Activated CD4-positive, alpha-beta T cell treated with anti-CD3 and anti-CD28 coated beads, Interleukin-2, amount 10 ng/mL, durations not matched to agents 7 days and 5 days (primary cell): ENCODE measurements at regions not wholly inside any gene's neighbourhood (a gene's known extent, or its start where the extent isn't known, plus 50 kb on each side); places are given as distances from the start of the nearest gene placed in this dataset.

Experiments
- CTCF ChIA-PET: fragments of 350-600 bp; sonication (Branson Sonifier 250); formaldehyde crosslinking; loops from one replicate; lab custom pipeline; 2021; ENCODE audit warnings: antibody characterized with exemption; lab: Charles Lee
- POLR2A ChIA-PET: fragments of 350-600 bp; sonication (Branson Sonifier 250); formaldehyde crosslinking; loops from one replicate; lab custom pipeline; 2021; ENCODE audit warnings: antibody characterized with exemption; lab: Charles Lee
- DNase-seq: peaks from one replicate; pipeline ENCODE4 v3.0.0-alpha.2; 2020
- H3K27ac Mint-ChIP-seq: one replicate; pipeline ENCODE4 v1.8.0; 2021; ENCODE audit warnings: mild to moderate bottlenecking, moderate library complexity, mixed read lengths
- H3K27me3 Mint-ChIP-seq: one replicate; pipeline ENCODE4 v1.8.0; 2021; ENCODE audit warnings: mixed read lengths
- H3K36me3 Mint-ChIP-seq: one replicate; pipeline ENCODE4 v1.8.0; 2021; ENCODE audit warnings: low read depth, mixed read lengths
- H3K4me1 Mint-ChIP-seq: one replicate; pipeline ENCODE4 v1.8.0; 2021; ENCODE audit warnings: mixed read lengths
- H3K4me3 Mint-ChIP-seq: one replicate; pipeline ENCODE4 v1.8.0; 2021; ENCODE audit warnings: mild to moderate bottlenecking, moderate library complexity, mixed read lengths
- H3K9me3 Mint-ChIP-seq: one replicate; pipeline ENCODE4 v1.8.0; 2021; ENCODE audit warnings: mixed read lengths

- Mint-ChIP-seq H3K9me3 (no peaks in the 10 kb centered on the region), H3K4me3 (no peak overlapping the region), H3K27ac (no peak overlapping the region), H3K27me3 (peaks cover under 1% of the 10 kb centered on the region), H3K4me1 (no peaks in the 10 kb centered on the region), H3K36me3 (no peaks in the 10 kb centered on the region)
- ChIA-PET POLR2A (no interaction called here), CTCF (no interaction called here)
- no peak for DNase-seq
These were observed 111.8 kb downstream of the ASB7 start for GRCh38 chr15:100714034-100714748.

GRCh38 chr15:100714749-100715342 is 112.5 kb downstream of the ASB7 start:
- Mint-ChIP-seq H3K4me3 (no peak overlapping the region), H3K9me3 (no peaks in the 10 kb centered on the region), H3K4me1 (no peaks in the 10 kb centered on the region), H3K27me3 (no peaks in the 10 kb centered on the region), H3K27ac (no peak overlapping the region), H3K36me3 (no peaks in the 10 kb centered on the region)
- no peak for DNase-seq
- ChIA-PET POLR2A (no interaction called here), CTCF (no interaction called here)

- no peak for DNase-seq
- H3K27me3 Mint-ChIP-seq: no peaks in the 10 kb centered on the region
- no peak overlapping the region for H3K27ac Mint-ChIP-seq
- H3K4me3 Mint-ChIP-seq: no peak overlapping the region
- no peaks in the 10 kb centered on the region for H3K9me3 Mint-ChIP-seq
- no peaks in the 10 kb centered on the region for H3K4me1 Mint-ChIP-seq
- CTCF ChIA-PET: no interaction called here
- H3K36me3 Mint-ChIP-seq: no peaks in the 10 kb centered on the region
- POLR2A ChIA-PET: no interaction called here
These were observed 113.4 kb downstream of the ASB7 start for GRCh38 chr15:100715571-100716455.

GRCh38 chr15:100716456-100717085 is 114.2 kb downstream of the ASB7 start:
- H3K9me3 Mint-ChIP-seq: no peaks in the 10 kb centered on the region
- no peaks in the 10 kb centered on the region for H3K27me3 Mint-ChIP-seq
- no peak overlapping the region for H3K4me3 Mint-ChIP-seq
- POLR2A ChIA-PET: no interaction called here
- no peaks in the 10 kb centered on the region for H3K36me3 Mint-ChIP-seq
- H3K4me1 Mint-ChIP-seq: no peaks in the 10 kb centered on the region
- DNase-seq: no peak
- CTCF ChIA-PET: no interaction called here
- no peak overlapping the region for H3K27ac Mint-ChIP-seq

- Mint-ChIP-seq H3K4me3 (no peak overlapping the region), H3K9me3 (no peaks in the 10 kb centered on the region), H3K27ac (no peak overlapping the region), H3K36me3 (no peaks in the 10 kb centered on the region), H3K27me3 (no peaks in the 10 kb centered on the region), H3K4me1 (no peaks in the 10 kb centered on the region)
- DNase-seq: no peak
- ChIA-PET CTCF (interaction anchor here (0.5 to 0.6 kb wide), 2 partner anchors 13 to 433 kb away, joined by 3 to 5 read pairs; no protein-coding TSS in a partner anchor), POLR2A (no interaction called here)
These were observed 115.2 kb downstream of the ASB7 start for GRCh38 chr15:100717596-100717995.

- Mint-ChIP-seq H3K9me3 (no peaks in the 10 kb centered on the region), H3K27me3 (no peaks in the 10 kb centered on the region), H3K4me3 (no peak overlapping the region), H3K27ac (no peak overlapping the region), H3K4me1 (no peaks in the 10 kb centered on the region), H3K36me3 (no peaks in the 10 kb centered on the region)
- DNase-seq: no peak
- POLR2A ChIA-PET: no interaction called here
- CTCF ChIA-PET: interaction anchor here (0.5 to 0.6 kb wide), 2 partner anchors 13 to 432 kb away, joined by 3 to 5 read pairs; no protein-coding TSS in a partner anchor
These were observed 115.9 kb downstream of the ASB7 start for GRCh38 chr15:100718075-100718980.

- H3K27ac Mint-ChIP-seq: no peak overlapping the region
These were observed 118.1 kb downstream of the ASB7 start for GRCh38 chr15:100720406-100720967.

GRCh38 chr15:100721758-100722550 is 119.6 kb downstream of the ASB7 start:
- ChIA-PET POLR2A (no interaction called here), CTCF (no interaction called here)
- Mint-ChIP-seq H3K4me3 (no peak overlapping the region), H3K27ac (no peak overlapping the region), H3K4me1 (no peaks in the 10 kb centered on the region), H3K27me3 (no peaks in the 10 kb centered on the region), H3K9me3 (no peaks in the 10 kb centered on the region), H3K36me3 (no peaks in the 10 kb centered on the region)
- DNase-seq: no peak

More at GRCh38 chr15:100720406-100720967, 118.1 kb downstream of the ASB7 start:
- Mint-ChIP-seq H3K4me3 (no peak overlapping the region), H3K36me3 (no peaks in the 10 kb centered on the region), H3K4me1 (no peaks in the 10 kb centered on the region), H3K9me3 (no peaks in the 10 kb centered on the region), H3K27me3 (no peaks in the 10 kb centered on the region)
- DNase-seq: no peak
- ChIA-PET POLR2A (no interaction called here), CTCF (interaction anchor here (0.6 kb wide), 1 partner anchor 312 kb away, joined by 3 read pairs; no protein-coding TSS in a partner anchor)

GRCh38 chr15:100722551-100723314 is 120.3 kb downstream of the ASB7 start:
- no peak overlapping the region for H3K4me3 Mint-ChIP-seq
- H3K27ac Mint-ChIP-seq: no peak overlapping the region
- ChIA-PET CTCF (no interaction called here), POLR2A (no interaction called here)
- DNase-seq: no peak
- no peaks in the 10 kb centered on the region for H3K9me3 Mint-ChIP-seq
- H3K4me1 Mint-ChIP-seq: no peaks in the 10 kb centered on the region
- no peaks in the 10 kb centered on the region for H3K27me3 Mint-ChIP-seq
- no peaks in the 10 kb centered on the region for H3K36me3 Mint-ChIP-seq

GRCh38 chr15:100723315-100723801 is 121.0 kb downstream of the ASB7 start:
- Mint-ChIP-seq H3K4me1 (no peaks in the 10 kb centered on the region), H3K4me3 (no peak overlapping the region), H3K9me3 (no peaks in the 10 kb centered on the region), H3K27me3 (no peaks in the 10 kb centered on the region), H3K27ac (no peak overlapping the region), H3K36me3 (no peaks in the 10 kb centered on the region)
- ChIA-PET POLR2A (no interaction called here), CTCF (no interaction called here)
- no peak for DNase-seq
